H1 (cell line): ENCODE measurements at regions not wholly inside any gene's neighbourhood (a gene's known extent, or its start where the extent isn't known, plus 50 kb on each side); places are given as distances from the start of the nearest gene placed in this dataset.

Source experiments
- CBX8 ChIP-seq: fragments of 300-800, 300-1000 bp; sonication (generic); IDR thresholded peaks from 2 replicates; pipeline ENCODE4 v1.7.1; 2016; ENCODE audit warnings: low read depth, low read length, borderline replicate concordance
- RFX5 ChIP-seq: IDR thresholded peaks from 2 replicates; pipeline ENCODE4 v1.6.1; 2011; ENCODE audit warnings: low read depth, low read length, improper control_type of control experiment, borderline replicate concordance
- USF2 ChIP-seq: IDR thresholded peaks from 2 replicates; pipeline ENCODE4 v1.6.1; 2011; ENCODE audit warnings: low read length, improper control_type of control experiment

DNA sequence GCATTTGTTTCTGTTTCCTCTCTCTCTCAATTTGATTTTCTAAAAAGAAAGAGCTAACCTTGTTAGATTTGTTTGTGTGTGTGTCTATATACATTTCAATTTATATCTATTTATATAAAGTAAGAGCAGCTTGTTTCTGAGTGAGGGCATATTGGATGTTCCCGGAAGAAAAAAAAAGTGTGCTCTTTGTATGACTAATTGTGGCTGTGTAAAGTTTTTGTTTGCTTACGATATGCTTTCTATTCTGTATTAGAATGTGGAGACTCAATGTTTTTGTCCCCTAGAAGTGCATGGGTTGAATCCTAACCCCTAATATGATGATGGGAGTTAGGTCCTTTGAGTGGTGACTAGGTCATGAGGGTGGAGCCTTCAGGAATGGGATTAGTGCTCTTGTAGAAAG lies 66.6 kb upstream of the C1QTNF9B start (continued):
- TF ChIP-seq USF2, result no peak
- TF ChIP-seq RFX5, result no peak
- no peak for TF ChIP-seq CBX8
